ENCODE measurements at regions not wholly inside any gene's neighbourhood (a gene's known extent, or its start where the extent isn't known, plus 50 kb on each side); places are given as distances from the start of the nearest gene placed in this dataset.

- intact Hi-C loops (cut with micrococcal nuclease): no loop called here
- Mint-ChIP-seq H3K36me3 (no peaks in the 10 kb centered on the region), H3K27me3 (ENCODE audit: low read depth in 2 of 2) (peaks cover 10 to 18% of the 10 kb centered on the region in 2 donors), H3K9me3 (no peaks in the 10 kb centered on the region), H3K27ac (no peak overlapping the region), H3K4me1 (no peaks in the 10 kb centered on the region), H3K4me3 (no peak overlapping the region)
- Histone ChIP-seq H3K4me1 (ENCODE audit: control insufficient read depth, insufficient read depth, low read length) (no peaks in the 10 kb centered on the region), H3K27ac (ENCODE audit: low read length) (no peak overlapping the region), H3K36me3 (ENCODE audit: control insufficient read depth, insufficient read depth, low read length) (no peaks in the 10 kb centered on the region), H3K27me3 (ENCODE audit: control insufficient read depth, insufficient read depth, low read length) (no peaks in the 10 kb centered on the region), H3K9me3 (ENCODE audit: control insufficient read depth, insufficient read depth, low read length) (no peaks in the 10 kb centered on the region), H3K4me3 (ENCODE audit: low read length) (no peak overlapping the region)
- no peak for TF ChIP-seq CTCF (IDR thresholded peaks at IDR 0.05)
- 84% methylated on average over 13 of the region's 13 CpGs for WGBS (ENCODE audit: insufficient coverage)
- DNase-seq (no peak), ATAC-seq (no peak)
These were observed 70.9 kb upstream of the ST8SIA2 start for GRCh38 chr15:92322566-92323355.

- DNase-seq (no peak), ATAC-seq (no peak)
- TF ChIP-seq CTCF (IDR thresholded peaks at IDR 0.05): no peak
- H3K9me3 Mint-ChIP-seq: no peaks in the 10 kb centered on the region
- H3K4me1 Mint-ChIP-seq: no peaks in the 10 kb centered on the region
- Histone ChIP-seq H3K36me3 (ENCODE audit: control insufficient read depth, insufficient read depth, low read length) (no peaks in the 10 kb centered on the region), H3K4me3 (ENCODE audit: low read length) (no peak overlapping the region), H3K9me3 (ENCODE audit: control insufficient read depth, insufficient read depth, low read length) (no peaks in the 10 kb centered on the region), H3K27ac (ENCODE audit: low read length) (no peak overlapping the region), H3K4me1 (ENCODE audit: control insufficient read depth, insufficient read depth, low read length) (no peaks in the 10 kb centered on the region), H3K27me3 (ENCODE audit: control insufficient read depth, insufficient read depth, low read length) (no peaks in the 10 kb centered on the region)
- H3K27ac Mint-ChIP-seq: no peak overlapping the region
- H3K27me3 Mint-ChIP-seq (ENCODE audit: low read depth in 2 of 2): peaks cover 11 to 13% of the 10 kb centered on the region in 2 donors
- 85% methylated on average over 2 of the region's 3 CpGs for WGBS (ENCODE audit: insufficient coverage)
- intact Hi-C loops (cut with micrococcal nuclease): no loop called here
- H3K4me3 Mint-ChIP-seq: no peak overlapping the region
- no peaks in the 10 kb centered on the region for H3K36me3 Mint-ChIP-seq
These were observed 70.2 kb upstream of the ST8SIA2 start for GRCh38 chr15:92323525-92323924.

DNA sequence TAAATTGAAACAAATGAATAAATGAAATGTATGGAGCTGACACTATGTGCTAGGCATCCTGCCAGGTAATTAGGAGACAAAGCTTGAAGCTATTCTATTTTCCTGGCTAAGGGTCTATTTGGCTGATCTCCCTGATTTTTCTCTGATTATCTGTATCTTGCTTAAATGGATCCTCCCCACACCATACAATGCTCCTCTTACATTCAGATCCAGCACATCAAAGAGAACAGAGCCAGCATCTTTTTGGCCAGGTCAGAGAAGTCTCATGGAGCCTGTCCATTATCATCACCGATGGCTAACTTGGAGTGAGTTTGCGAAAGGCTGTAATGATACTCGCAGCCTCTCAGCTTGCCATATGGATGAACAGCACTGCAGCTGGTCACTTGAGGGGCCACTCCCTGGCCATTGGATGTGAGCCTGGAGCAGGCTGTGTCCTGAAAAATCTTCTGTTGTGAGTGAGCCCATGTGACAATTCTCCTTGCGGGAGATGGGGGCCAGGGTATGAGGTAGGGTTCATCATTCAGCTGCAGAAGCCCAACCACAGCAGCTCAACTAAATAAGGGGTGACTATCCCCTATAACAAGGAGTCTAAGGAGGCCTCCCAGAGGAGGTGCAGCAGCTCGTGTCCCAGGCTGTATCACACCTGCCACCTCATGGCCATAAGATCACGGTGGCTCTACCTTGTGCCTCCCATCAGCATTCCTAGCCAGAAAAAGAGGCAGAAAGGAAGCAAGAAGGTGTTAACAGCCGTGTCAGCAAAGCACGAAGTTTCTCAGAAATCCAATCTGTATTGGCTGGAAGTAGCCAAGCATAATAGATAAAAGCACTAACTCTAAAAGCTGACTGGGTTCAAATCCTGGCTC lies 69.3 kb upstream of the ST8SIA2 start:
- Mint-ChIP-seq H3K9me3 (no peaks in the 10 kb centered on the region), H3K27me3 (ENCODE audit: low read depth in 2 of 2) (peaks cover 10 to 11% of the 10 kb centered on the region in 2 donors), H3K4me3 (no peak overlapping the region), H3K4me1 (no peaks in the 10 kb centered on the region), H3K36me3 (no peaks in the 10 kb centered on the region), H3K27ac (no peak overlapping the region)
- TF ChIP-seq CTCF (IDR thresholded peaks at IDR 0.05): no peak
- Histone ChIP-seq H3K27ac (ENCODE audit: low read length) (no peak overlapping the region), H3K9me3 (ENCODE audit: control insufficient read depth, insufficient read depth, low read length) (no peaks in the 10 kb centered on the region), H3K4me1 (ENCODE audit: control insufficient read depth, insufficient read depth, low read length) (no peaks in the 10 kb centered on the region), H3K27me3 (ENCODE audit: control insufficient read depth, insufficient read depth, low read length) (no peaks in the 10 kb centered on the region), H3K36me3 (ENCODE audit: control insufficient read depth, insufficient read depth, low read length) (no peaks in the 10 kb centered on the region), H3K4me3 (ENCODE audit: low read length) (no peak overlapping the region)
- no peak for DNase-seq
- 86% methylated on average over 7 of the region's 8 CpGs for WGBS (ENCODE audit: insufficient coverage)
- no peak for ATAC-seq
- intact Hi-C loops (cut with micrococcal nuclease): no loop called here
